ENCODE measurements at regions not wholly inside any gene's neighbourhood (a gene's known extent, or its start where the extent isn't known, plus 50 kb on each side); places are given as distances from the start of the nearest gene placed in this dataset.

DNA sequence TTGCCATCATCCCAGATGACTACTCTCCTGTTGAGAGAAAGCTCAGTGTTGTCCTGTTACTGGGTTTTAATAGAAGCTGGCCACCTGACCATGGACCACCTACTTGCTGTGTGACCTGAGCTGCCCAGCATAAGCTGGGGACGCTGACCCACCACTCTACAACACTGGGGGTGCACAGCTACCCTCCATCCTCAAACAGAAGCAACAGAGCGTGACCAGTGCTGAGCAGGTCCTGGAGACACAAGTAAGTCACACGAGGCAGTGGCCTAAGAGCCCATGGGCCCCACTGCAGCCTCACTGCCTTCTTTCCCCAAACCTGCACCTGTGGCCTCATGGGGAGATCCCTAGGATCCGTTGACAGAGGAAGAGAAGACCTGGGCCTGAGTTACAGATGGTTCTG lies 198.6 kb upstream of the ADARB2 start:
- TF ChIP-seq NFRKB (IDR thresholded peaks at IDR 0.05) (no peak), SUZ12 (IDR thresholded peaks at IDR 0.05) (no peak), SP1 (IDR thresholded peaks at IDR 0.05) (no peak), ARNT (IDR thresholded peaks at IDR 0.05) (no peak), ELF4 (IDR thresholded peaks at IDR 0.05) (no peak), FOXA1 (IDR thresholded peaks at IDR 0.05) (no peak), FOXM1 (IDR thresholded peaks at IDR 0.05; ENCODE audit: borderline replicate concordance) (no peak), L3MBTL2 (conservative IDR thresholded peaks at IDR 0.05) (no peak), FOXK2 (IDR thresholded peaks at IDR 0.05) (no peak), ZNF384 (IDR thresholded peaks at IDR 0.05) (no peak)
- TF ChIP-seq, protein P1, sequence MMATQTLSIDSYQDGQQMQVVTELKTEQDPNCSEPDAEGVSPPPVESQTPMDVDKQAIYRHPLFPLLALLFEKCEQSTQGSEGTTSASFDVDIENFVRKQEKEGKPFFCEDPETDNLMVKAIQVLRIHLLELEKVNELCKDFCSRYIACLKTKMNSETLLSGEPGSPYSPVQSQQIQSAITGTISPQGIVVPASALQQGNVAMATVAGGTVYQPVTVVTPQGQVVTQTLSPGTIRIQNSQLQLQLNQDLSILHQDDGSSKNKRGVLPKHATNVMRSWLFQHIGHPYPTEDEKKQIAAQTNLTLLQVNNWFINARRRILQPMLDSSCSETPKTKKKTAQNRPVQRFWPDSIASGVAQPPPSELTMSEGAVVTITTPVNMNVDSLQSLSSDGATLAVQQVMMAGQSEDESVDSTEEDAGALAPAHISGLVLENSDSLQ (IDR thresholded peaks at IDR 0.05): no peak
